ENCODE measurements at regions not wholly inside any gene's neighbourhood (a gene's known extent, or its start where the extent isn't known, plus 50 kb on each side); places are given as distances from the start of the nearest gene placed in this dataset.

- TF ChIP-seq RAD21 (IDR thresholded peaks at IDR 0.05; ENCODE audit: low read length) (no peak), FOS (IDR thresholded peaks at IDR 0.05; ENCODE audit: low read depth, low read length) (no peak), CTCF (conservative IDR thresholded peaks at IDR 0.05; ENCODE audit: low read depth, low read length) (no peak), RCOR1 (IDR thresholded peaks at IDR 0.05; ENCODE audit: insufficient replicate concordance, low read length) (no peak), POLR2A (IDR thresholded peaks at IDR 0.05; ENCODE audit: low read depth, low read length) (no peak), CEBPB (IDR thresholded peaks at IDR 0.05; ENCODE audit: low read depth, low read length) (no peak), MAZ (IDR thresholded peaks at IDR 0.05; ENCODE audit: borderline replicate concordance, low read depth, low read length) (no peak), CHD1 (IDR thresholded peaks at IDR 0.05; ENCODE audit: low read depth, low read length) (no peak), BHLHE40 (IDR thresholded peaks at IDR 0.05; ENCODE audit: low read depth, low read length) (no peak)
Measured at GRCh38 chr2:222810044-222810443, 50.8 kb upstream of the ACSL3 start.

Measured in IMR-90 (cell line).